K562 (cell line): ENCODE measurements at regions not wholly inside any gene's neighbourhood (a gene's known extent, or its start where the extent isn't known, plus 50 kb on each side); places are given as distances from the start of the nearest gene placed in this dataset.

Source experiments
- ATAC-seq: fragments of 200-7000 bp; cut with Tn5 transposase; 3 replicates; pipeline ENCODE4 v1.9.1; 2020; ENCODE audit warnings: moderate library complexity
- BruUV-seq: library from RNA; stranded (reverse); fragments of 400-500 nt; replicated peaks from 2 replicates; lab custom pipeline; 2021; lab: Mats Ljungman, UMichigan
- CTCF ChIA-PET: fragments of 300-600 bp; formaldehyde crosslinking; extraction: SDS; loops from one replicate; lab custom pipeline; 2021; ENCODE audit warnings: low intra/inter-chr PET ratio; lab: Yijun Ruan, JAX
- POLR2A ChIA-PET: fragments of 300-600, 350-650 bp; sonication (Branson Sonifier 250); formaldehyde crosslinking; extraction: SDS; loops from one replicate; lab custom pipeline; 2021; ENCODE audit warnings: antibody characterized with exemption, inconsistent platforms; lab: Yijun Ruan, JAX
- DNase-seq, 4 experiments: peaks; one replicate each; pipeline versions ENCODE4 v3.0.0 to v3.0.0-alpha.2; 2011 to 2018; ENCODE audit warnings: low spot score in 3 of 4, mixed read lengths in 3 of 4; ENCODE audit errors: extremely low read depth in 1 of 4
- FAIRE-seq: peaks from 2 replicates; lab custom pipeline; 2011; peaks lifted over from hg19 to GRCh38; lab: Jason Lieb, UNC
- H2AFZ ChIP-seq: 2 replicates; pipeline ENCODE4 v1.6.0; 2011; ENCODE audit warnings: low read depth, low read length, control low read depth, inconsistent platforms
- H3K27ac ChIP-seq: fragments of 200-600 bp; 3 replicates; pipeline ENCODE4 v1.8.0; 2011; ENCODE audit warnings: low read depth, mild to moderate bottlenecking, control low read depth, inconsistent platforms, low read length, moderate library complexity, mixed read lengths; ENCODE audit errors: extremely low read depth
- H3K27me3 ChIP-seq, 2 experiments: fragments of 300-600 bp in 1 of 2; 2 replicates in 1 of 2; 3 replicates in 1 of 2; pipeline versions ENCODE4 v1.6.0 to v1.8.0; 2011; ENCODE audit warnings: inconsistent platforms in 2 of 2, low read length in 2 of 2, mild to moderate bottlenecking in 1 of 2, mixed read lengths in 1 of 2, moderate library complexity in 1 of 2; ENCODE audit not compliant: control insufficient read depth in 2 of 2, insufficient read depth in 2 of 2
- H3K36me3 ChIP-seq: fragments of 300-600 bp; 3 replicates; pipeline ENCODE4 v1.8.0; 2011; ENCODE audit warnings: mild to moderate bottlenecking, low read length, inconsistent platforms; ENCODE audit not compliant: control insufficient read depth, insufficient read depth
- H3K4me1 ChIP-seq, 2 experiments: fragments of 200-600 bp in 1 of 2; replicated peaks in 1 of 2; 2 replicates in 1 of 2; 3 replicates in 1 of 2; pipeline versions ENCODE4 v1.5.1 to v1.8.0; 2011; ENCODE audit warnings: inconsistent platforms in 2 of 2, low read length in 2 of 2, mild to moderate bottlenecking in 1 of 2, mixed read lengths in 1 of 2, moderate library complexity in 1 of 2; ENCODE audit not compliant: control insufficient read depth in 2 of 2, insufficient read depth in 2 of 2
- H3K4me2 ChIP-seq: 2 replicates; pipeline ENCODE4 v1.6.1; 2011; ENCODE audit warnings: low read length, control low read depth, inconsistent platforms, mixed read lengths; ENCODE audit not compliant: insufficient read depth
- H3K4me3 ChIP-seq: fragments of 200-600 bp; sonication (generic), shearing (Covaris generic); 2 replicates; pipeline ENCODE4 v1.5.1; 2016; ENCODE audit warnings: control low read depth, inconsistent platforms
- H3K79me2 ChIP-seq: fragments of 200-600 bp; 3 replicates; pipeline ENCODE4 v1.8.0; 2011; ENCODE audit warnings: low read length, inconsistent platforms; ENCODE audit not compliant: control insufficient read depth, insufficient read depth
- H3K9ac ChIP-seq, 2 experiments: 2 replicates each; pipeline versions ENCODE4 v1.6.0 to v1.6.1; 2011; ENCODE audit warnings: low read depth in 2 of 2, low read length in 2 of 2, control low read depth in 1 of 2, inconsistent platforms in 1 of 2, mild to moderate bottlenecking in 1 of 2, mixed read lengths in 1 of 2; ENCODE audit not compliant: insufficient read depth in 1 of 2
- H3K9me1 ChIP-seq: one replicate; pipeline ENCODE4 v1.6.0; 2011; ENCODE audit warnings: inconsistent platforms, mild to moderate bottlenecking, low read length, moderate library complexity; ENCODE audit not compliant: control insufficient read depth, insufficient read depth
- H3K9me3 ChIP-seq: replicated peaks from 2 replicates; pipeline ENCODE4 v1.5.1; 2011; ENCODE audit warnings: low read depth, low read length, inconsistent platforms; ENCODE audit not compliant: control insufficient read depth, insufficient read depth
- H4K20me1 ChIP-seq: replicated peaks from 2 replicates; pipeline ENCODE4 v1.6.1; 2011; ENCODE audit warnings: low read length, inconsistent platforms, mixed read lengths; ENCODE audit not compliant: control insufficient read depth, insufficient read depth
- BHLHE40 ChIP-seq: IDR thresholded peaks from 2 replicates; pipeline ENCODE4 v1.6.1; 2011; ENCODE audit warnings: low read length, improper control_type of control experiment
- GATA2 ChIP-seq: sonication (generic); formaldehyde crosslinking; IDR thresholded peaks from 2 replicates; pipeline ENCODE4 v1.4.0; 2020; ENCODE audit warnings: mild to moderate bottlenecking, missing genetic modification reagents
- GATAD2B ChIP-seq: fragments of 450-650 bp; IDR thresholded peaks from 2 replicates; pipeline ENCODE4 v1.6.1; 2017; ENCODE audit warnings: mild to moderate bottlenecking, borderline replicate concordance
- NONO ChIP-seq, 2 experiments: fragments of 200-400 bp in 1 of 2; fragments of 450-650 bp in 1 of 2; formaldehyde crosslinking in 1 of 2; IDR thresholded peaks; 2 replicates each; pipeline ENCODE4 v1.6.1; 2017; ENCODE audit warnings: low read depth in 2 of 2, mild to moderate bottlenecking in 2 of 2, moderate library complexity in 2 of 2, low read length in 1 of 2
- POLR2B ChIP-seq: fragments of 450-650 bp; IDR thresholded peaks from 2 replicates; pipeline ENCODE4 v1.6.1; 2018; ENCODE audit warnings: low read depth; ENCODE audit not compliant: partially characterized antibody
- POLR2H ChIP-seq: IDR thresholded peaks from 2 replicates; pipeline ENCODE4 v1.6.1; 2016; ENCODE audit warnings: missing genetic modification characterization, low read depth, mild to moderate bottlenecking, control low read depth, missing compliant biosample characterization, moderate library complexity
- RFX7 ChIP-seq: fragments of 250-450 bp; sonication (Bioruptor Pico); IDR thresholded peaks from 2 replicates; pipeline ENCODE4 v1.5.1; 2021; ENCODE audit warnings: mild to moderate bottlenecking
- SMAD4 ChIP-seq: fragments of 250-450 bp; sonication (Bioruptor Pico); conservative IDR thresholded peaks from 2 replicates; pipeline ENCODE4 v1.8.0; 2021; ENCODE audit warnings: inconsistent platforms, mild to moderate bottlenecking, moderate library complexity
- STAT5B ChIP-seq: fragments of 250-450 bp; sonication (Bioruptor Pico); IDR thresholded peaks from 2 replicates; pipeline ENCODE4 v1.8.0; 2021; ENCODE audit warnings: mild to moderate bottlenecking, inconsistent platforms
- TCF3 ChIP-seq: sonication (generic); formaldehyde crosslinking; IDR thresholded peaks from 2 replicates; pipeline ENCODE4 v1.4.0; 2020; ENCODE audit warnings: mild to moderate bottlenecking, missing genetic modification reagents
- YBX1 ChIP-seq: fragments of 450-650 bp; IDR thresholded peaks from 2 replicates; pipeline ENCODE4 v1.7.1; 2016; ENCODE audit warnings: mild to moderate bottlenecking
- ZBTB11 ChIP-seq, 3 experiments: fragments of 200-800 bp in 1 of 3; fragments of 250-450 bp in 1 of 3; fragments of 450-650 bp in 1 of 3; sonication (Bioruptor Pico) in 1 of 3; sonication (Bioruptor generic) in 1 of 3; formaldehyde crosslinking in 1 of 3; IDR thresholded peaks; 2 replicates each; pipeline versions ENCODE4 v1.6.1 to v1.8.0; 2016 to 2022; ENCODE audit warnings: mild to moderate bottlenecking in 2 of 3, missing genetic modification characterization in 2 of 3, missing compliant biosample characterization in 1 of 3, moderate library complexity in 1 of 3
- ZNF3 ChIP-seq: fragments of 250-450 bp; sonication (Bioruptor Pico); IDR thresholded peaks from 2 replicates; pipeline ENCODE4 v1.5.0; 2021; ENCODE audit warnings: mild to moderate bottlenecking, moderate library complexity
- ZNF347 ChIP-seq: fragments of 450-650 bp; formaldehyde crosslinking; IDR thresholded peaks from 2 replicates; pipeline ENCODE4 v1.4.0; 2020; ENCODE audit warnings: low read depth, mild to moderate bottlenecking, moderate library complexity
- ZNF354B ChIP-seq: fragments of 250-450 bp; sonication (Bioruptor Pico); IDR thresholded peaks from 2 replicates; pipeline ENCODE4 v1.4.0; 2020
- in situ Hi-C: fragments of 300-500 bp; cut with MboI; formaldehyde crosslinking; loops from 4 replicates; pipeline ENCODE4 v1.15.0; 2018; ENCODE audit warnings: inconsistent platforms, mixed read lengths
- intact Hi-C: fragments of 100-400 bp; cut with micrococcal nuclease; formaldehyde crosslinking; loops from 2 replicates; pipeline ENCODE4 v1.14.2; 2022

GRCh38 chr13:56299650-56300049 is 841.1 kb upstream of the PRR20A start:
- ChIA-PET CTCF (no interaction called here), POLR2A (no interaction called here)
- Histone ChIP-seq H2AFZ (no peak overlapping the region), H3K27me3 (no peaks in the 10 kb centered on the region), H3K4me1 (no peaks in the 10 kb centered on the region), H3K4me2 (no peak overlapping the region), H4K20me1 (no peaks in the 10 kb centered on the region), H3K9me3 (no peaks in the 10 kb centered on the region), H3K27ac (no peak overlapping the region), H3K9ac (no peak overlapping the region), H3K36me3 (no peaks in the 10 kb centered on the region), H3K9me1 (no peaks in the 10 kb centered on the region), H3K4me3 (no peak overlapping the region), H3K79me2 (no peaks in the 10 kb centered on the region)
- TF ChIP-seq ZBTB11 (CRISPR knock-in tag; IDR thresholded peaks at IDR 0.05), result no peak
- TF ChIP-seq GATA2 (CRISPR knock-in tag), result no peak
- no peak for TF ChIP-seq POLR2B
- no peak for TF ChIP-seq SMAD4 (CRISPR knock-in tag)
- TF ChIP-seq TCF3 (CRISPR knock-in tag), result no peak
- TF ChIP-seq YBX1, result no peak
- TF ChIP-seq POLR2H (tag), result no peak
- TF ChIP-seq RFX7 (CRISPR knock-in tag), result no peak
- no peak for TF ChIP-seq GATAD2B
- no peak for TF ChIP-seq STAT5B
- TF ChIP-seq ZNF347, result no peak
- TF ChIP-seq ZNF354B, result no peak
- no peak for TF ChIP-seq BHLHE40
- TF ChIP-seq ZNF3 (CRISPR knock-in tag), result no peak
- no peak for TF ChIP-seq NONO (IDR thresholded peaks at IDR 0.05; ENCODE audit: low read depth in 2 of 2, low read length in 1 of 2)
- DNase-seq (no peak), FAIRE-seq (no peak), ATAC-seq (no peak)
- intact Hi-C loops, result no loop called here
- no TSS peak for BruUV-seq
- in situ Hi-C loops, result no loop called here
